ENCODE measurements at regions not wholly inside any gene's neighbourhood (a gene's known extent, or its start where the extent isn't known, plus 50 kb on each side); places are given as distances from the start of the nearest gene placed in this dataset.

GRCh38 chr5:89604342-89604741 is 721.4 kb upstream of the MEF2C start:
- TF ChIP-seq CTCF (conservative IDR thresholded peaks at IDR 0.05; ENCODE audit: low read depth, low read length) = no peak
- DNase-seq (ENCODE audit: low read depth) = no peak
- H3K4me3 ChIP-seq (ENCODE audit: low read depth, low read length) = no peak overlapping the region

- no peak for TF ChIP-seq CTCF (conservative IDR thresholded peaks at IDR 0.05; ENCODE audit: low read depth, low read length)
- DNase-seq (ENCODE audit: low read depth) = no peak
- H3K4me3 ChIP-seq (ENCODE audit: low read depth, low read length) = no peak overlapping the region
Measured at GRCh38 chr5:89601880-89602279, 718.9 kb upstream of the MEF2C start.

GRCh38 chr5:89597878-89598277 is 714.9 kb upstream of the MEF2C start:
- TF ChIP-seq CTCF (conservative IDR thresholded peaks at IDR 0.05; ENCODE audit: low read depth, low read length) = no peak
- H3K4me3 ChIP-seq (ENCODE audit: low read depth, low read length) = no peak overlapping the region
- DNase-seq (ENCODE audit: low read depth) = no peak

- TF ChIP-seq CTCF (conservative IDR thresholded peaks at IDR 0.05; ENCODE audit: low read depth, low read length) = no peak
- DNase-seq (ENCODE audit: low read depth) = no peak
- H3K4me3 ChIP-seq (ENCODE audit: low read depth, low read length) = no peak overlapping the region
Measured at GRCh38 chr5:89596821-89597220, 713.8 kb upstream of the MEF2C start.

- no peak for DNase-seq (ENCODE audit: low read depth)
- H3K4me3 ChIP-seq (ENCODE audit: low read depth, low read length) = no peak overlapping the region
- no peak for TF ChIP-seq CTCF (conservative IDR thresholded peaks at IDR 0.05; ENCODE audit: low read depth, low read length)
Measured at GRCh38 chr5:89595056-89595455, 712.1 kb upstream of the MEF2C start.

GRCh38 chr5:89584339-89584956 is 701.5 kb upstream of the MEF2C start:
- H3K4me3 ChIP-seq (ENCODE audit: low read depth, low read length) = no peak overlapping the region
- no peak for TF ChIP-seq CTCF (conservative IDR thresholded peaks at IDR 0.05; ENCODE audit: low read depth, low read length)
- peak; percentile 59 for DNase-seq (ENCODE audit: low read depth)

- no peak for DNase-seq (ENCODE audit: low read depth)
- no peak overlapping the region for H3K4me3 ChIP-seq (ENCODE audit: low read depth, low read length)
- no peak for TF ChIP-seq CTCF (conservative IDR thresholded peaks at IDR 0.05; ENCODE audit: low read depth, low read length)
Measured at GRCh38 chr5:89583534-89583933, 700.5 kb upstream of the MEF2C start.
